ENCODE measurements at regions not wholly inside any gene's neighbourhood (a gene's known extent, or its start where the extent isn't known, plus 50 kb on each side); places are given as distances from the start of the nearest gene placed in this dataset.

GRCh38 chr3:106425916-106426315 lies 557.1 kb upstream of the CBLB start:
- peaks cover 37% of the 10 kb centered on the region for H3K4me1 Mint-ChIP-seq
- ChIA-PET CTCF (no interaction called here), POLR2A (no interaction called here)
- no peak overlapping the region for H3K27ac Mint-ChIP-seq
- H3K27me3 Mint-ChIP-seq: no peaks in the 10 kb centered on the region
- intact Hi-C loops (cut with micrococcal nuclease): no loop called here
- H3K9me3 Mint-ChIP-seq: peaks cover 7% of the 10 kb centered on the region
- DNase-seq: no peak
- ATAC-seq (ENCODE audit: low read depth): no peak
- H3K4me3 Mint-ChIP-seq: no peak overlapping the region
- no peaks in the 10 kb centered on the region for H3K36me3 Mint-ChIP-seq (ENCODE audit: low read depth)
- TF ChIP-seq, protein P1, sequence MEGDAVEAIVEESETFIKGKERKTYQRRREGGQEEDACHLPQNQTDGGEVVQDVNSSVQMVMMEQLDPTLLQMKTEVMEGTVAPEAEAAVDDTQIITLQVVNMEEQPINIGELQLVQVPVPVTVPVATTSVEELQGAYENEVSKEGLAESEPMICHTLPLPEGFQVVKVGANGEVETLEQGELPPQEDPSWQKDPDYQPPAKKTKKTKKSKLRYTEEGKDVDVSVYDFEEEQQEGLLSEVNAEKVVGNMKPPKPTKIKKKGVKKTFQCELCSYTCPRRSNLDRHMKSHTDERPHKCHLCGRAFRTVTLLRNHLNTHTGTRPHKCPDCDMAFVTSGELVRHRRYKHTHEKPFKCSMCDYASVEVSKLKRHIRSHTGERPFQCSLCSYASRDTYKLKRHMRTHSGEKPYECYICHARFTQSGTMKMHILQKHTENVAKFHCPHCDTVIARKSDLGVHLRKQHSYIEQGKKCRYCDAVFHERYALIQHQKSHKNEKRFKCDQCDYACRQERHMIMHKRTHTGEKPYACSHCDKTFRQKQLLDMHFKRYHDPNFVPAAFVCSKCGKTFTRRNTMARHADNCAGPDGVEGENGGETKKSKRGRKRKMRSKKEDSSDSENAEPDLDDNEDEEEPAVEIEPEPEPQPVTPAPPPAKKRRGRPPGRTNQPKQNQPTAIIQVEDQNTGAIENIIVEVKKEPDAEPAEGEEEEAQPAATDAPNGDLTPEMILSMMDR (IDR thresholded peaks at IDR 0.05): no peak

DNA sequence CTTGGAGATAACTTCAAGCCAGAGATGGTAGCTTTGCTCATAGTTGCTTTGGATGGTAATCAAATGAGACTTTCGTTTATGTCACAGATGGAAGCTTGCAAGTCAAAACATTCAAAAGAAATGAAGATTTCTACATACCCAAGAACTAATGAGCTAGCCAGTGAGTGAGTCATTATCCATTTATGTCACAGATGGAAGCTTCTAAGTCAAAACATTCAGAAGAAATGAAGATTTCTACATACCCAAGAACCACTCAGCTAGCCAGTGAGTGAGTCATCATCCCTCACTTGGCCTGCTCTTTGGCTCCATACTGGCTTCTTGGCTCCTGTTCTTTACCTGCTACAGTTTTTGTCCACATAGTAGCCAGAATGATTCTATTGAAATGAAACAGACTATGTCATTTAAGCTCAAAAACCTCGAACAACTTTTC lies 559.8 kb upstream of the CBLB start:
- TF ChIP-seq, protein P1 (IDR thresholded peaks at IDR 0.05): no peak
- Mint-ChIP-seq H3K36me3 (ENCODE audit: low read depth) (no peaks in the 10 kb centered on the region), H3K27me3 (no peaks in the 10 kb centered on the region), H3K9me3 (no peaks in the 10 kb centered on the region), H3K4me3 (no peak overlapping the region), H3K4me1 (peaks cover 19% of the 10 kb centered on the region), H3K27ac (no peak overlapping the region)
- POLR2A ChIA-PET: interaction anchor here (0.6 to 0.7 kb wide), 3 partner anchors 16 to 1873 kb away, joined by 3 to 4 read pairs (median 3); no protein-coding TSS in a partner anchor
- DNase-seq (no peak), ATAC-seq (ENCODE audit: low read depth) (peak; percentile 49)
- CTCF ChIA-PET: no interaction called here
- intact Hi-C loops (cut with micrococcal nuclease): no loop called here

GRCh38 chr3:106431721-106432120 lies 562.9 kb upstream of the CBLB start:
- no peak for ATAC-seq (ENCODE audit: low read depth)
- DNase-seq: no peak
- TF ChIP-seq, protein P1 (IDR thresholded peaks at IDR 0.05): no peak
- intact Hi-C loops (cut with micrococcal nuclease): no loop called here
- Mint-ChIP-seq H3K27me3 (no peaks in the 10 kb centered on the region), H3K36me3 (ENCODE audit: low read depth) (no peaks in the 10 kb centered on the region), H3K9me3 (no peaks in the 10 kb centered on the region), H3K4me3 (no peak overlapping the region), H3K27ac (no peak overlapping the region), H3K4me1 (no peaks in the 10 kb centered on the region)
- ChIA-PET POLR2A (no interaction called here), CTCF (no interaction called here)

- H3K4me3 Mint-ChIP-seq: no peak overlapping the region
- no peaks in the 10 kb centered on the region for H3K9me3 Mint-ChIP-seq
- TF ChIP-seq, protein P1 (IDR thresholded peaks at IDR 0.05): no peak
- no peak overlapping the region for H3K27ac Mint-ChIP-seq
- no peaks in the 10 kb centered on the region for H3K36me3 Mint-ChIP-seq (ENCODE audit: low read depth)
- intact Hi-C loops (cut with micrococcal nuclease): loop anchor here (1.0 kb wide), 1 partner anchor 8 kb away; no protein-coding TSS in a partner anchor
- ChIA-PET POLR2A (no interaction called here), CTCF (no interaction called here)
- ATAC-seq (ENCODE audit: low read depth): no peak
- H3K27me3 Mint-ChIP-seq: no peaks in the 10 kb centered on the region
- DNase-seq: no peak
- H3K4me1 Mint-ChIP-seq: no peaks in the 10 kb centered on the region
These were observed 567.2 kb upstream of the CBLB start for GRCh38 chr3:106435899-106436453.

DNA sequence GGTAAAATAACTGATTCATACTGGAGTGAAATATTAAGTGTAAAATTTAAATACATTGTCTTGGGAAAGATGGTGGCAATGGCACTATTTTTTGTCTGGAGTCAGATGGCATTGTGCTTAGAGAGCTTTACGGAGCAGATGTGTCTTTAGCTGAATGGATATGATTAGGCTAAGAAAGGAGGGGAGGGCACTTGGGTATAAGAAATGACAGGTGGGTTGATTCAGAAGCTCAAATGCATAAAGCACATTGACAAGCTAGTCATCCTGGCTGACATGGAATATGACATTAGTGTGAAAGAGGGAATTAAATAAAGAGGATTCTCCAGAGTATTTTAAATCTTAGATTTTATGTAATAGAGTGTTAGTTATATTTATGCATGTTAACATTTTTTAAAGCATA lies 570.1 kb upstream of the CBLB start:
- CTCF ChIA-PET: no interaction called here
- H3K4me3 Mint-ChIP-seq: no peak overlapping the region

More for the DNA sequence above, 570.1 kb upstream of the CBLB start:
- intact Hi-C loops (cut with micrococcal nuclease): no loop called here
- TF ChIP-seq, protein P1 (IDR thresholded peaks at IDR 0.05): no peak
- DNase-seq (no peak), ATAC-seq (ENCODE audit: low read depth) (no peak)
- no peaks in the 10 kb centered on the region for H3K36me3 Mint-ChIP-seq (ENCODE audit: low read depth)
- no peaks in the 10 kb centered on the region for H3K9me3 Mint-ChIP-seq
- POLR2A ChIA-PET: no interaction called here
- H3K27me3 Mint-ChIP-seq: no peaks in the 10 kb centered on the region
- no peak overlapping the region for H3K27ac Mint-ChIP-seq
- H3K4me1 Mint-ChIP-seq: no peaks in the 10 kb centered on the region

All from activated B cell treated with CpG ODN at 0.5 μM for 24 hours (primary cell).